ENCODE measurements at regions not wholly inside any gene's neighbourhood (a gene's known extent, or its start where the extent isn't known, plus 50 kb on each side); places are given as distances from the start of the nearest gene placed in this dataset.

GRCh38 chr7:118938845-118939244 lies 714.3 kb downstream of the ANKRD7 start:
- ATAC-seq = no peak
- no peak for TF ChIP-seq ESRRG (CRISPR knock-in tag; IDR thresholded peaks at IDR 0.05)
- TF ChIP-seq, protein P1, sequence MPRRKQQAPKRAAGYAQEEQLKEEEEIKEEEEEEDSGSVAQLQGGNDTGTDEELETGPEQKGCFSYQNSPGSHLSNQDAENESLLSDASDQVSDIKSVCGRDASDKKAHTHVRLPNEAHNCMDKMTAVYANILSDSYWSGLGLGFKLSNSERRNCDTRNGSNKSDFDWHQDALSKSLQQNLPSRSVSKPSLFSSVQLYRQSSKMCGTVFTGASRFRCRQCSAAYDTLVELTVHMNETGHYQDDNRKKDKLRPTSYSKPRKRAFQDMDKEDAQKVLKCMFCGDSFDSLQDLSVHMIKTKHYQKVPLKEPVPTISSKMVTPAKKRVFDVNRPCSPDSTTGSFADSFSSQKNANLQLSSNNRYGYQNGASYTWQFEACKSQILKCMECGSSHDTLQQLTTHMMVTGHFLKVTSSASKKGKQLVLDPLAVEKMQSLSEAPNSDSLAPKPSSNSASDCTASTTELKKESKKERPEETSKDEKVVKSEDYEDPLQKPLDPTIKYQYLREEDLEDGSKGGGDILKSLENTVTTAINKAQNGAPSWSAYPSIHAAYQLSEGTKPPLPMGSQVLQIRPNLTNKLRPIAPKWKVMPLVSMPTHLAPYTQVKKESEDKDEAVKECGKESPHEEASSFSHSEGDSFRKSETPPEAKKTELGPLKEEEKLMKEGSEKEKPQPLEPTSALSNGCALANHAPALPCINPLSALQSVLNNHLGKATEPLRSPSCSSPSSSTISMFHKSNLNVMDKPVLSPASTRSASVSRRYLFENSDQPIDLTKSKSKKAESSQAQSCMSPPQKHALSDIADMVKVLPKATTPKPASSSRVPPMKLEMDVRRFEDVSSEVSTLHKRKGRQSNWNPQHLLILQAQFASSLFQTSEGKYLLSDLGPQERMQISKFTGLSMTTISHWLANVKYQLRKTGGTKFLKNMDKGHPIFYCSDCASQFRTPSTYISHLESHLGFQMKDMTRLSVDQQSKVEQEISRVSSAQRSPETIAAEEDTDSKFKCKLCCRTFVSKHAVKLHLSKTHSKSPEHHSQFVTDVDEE (CRISPR knock-in tag; IDR thresholded peaks at IDR 0.05) = peak; percentile 75; the same call in 1 of the 2 replicates
- TF ChIP-seq CSDC2 (CRISPR knock-in tag; IDR thresholded peaks at IDR 0.05) = no peak
- no peak for TF ChIP-seq ZFP3 (CRISPR knock-in tag; IDR thresholded peaks at IDR 0.05)
- TF ChIP-seq ARNTL (CRISPR knock-in tag; IDR thresholded peaks at IDR 0.05; ENCODE audit: borderline replicate concordance, low read depth) = no peak
- no peak for TF ChIP-seq ZNF565 (CRISPR knock-in tag; conservative IDR thresholded peaks at IDR 0.05; ENCODE audit: low read depth)
- TF ChIP-seq RARB (CRISPR knock-in tag; IDR thresholded peaks at IDR 0.05) = no peak
- TF ChIP-seq ISL1 (CRISPR knock-in tag; IDR thresholded peaks at IDR 0.05) = peak; percentile 80
- TF ChIP-seq, protein P2, sequence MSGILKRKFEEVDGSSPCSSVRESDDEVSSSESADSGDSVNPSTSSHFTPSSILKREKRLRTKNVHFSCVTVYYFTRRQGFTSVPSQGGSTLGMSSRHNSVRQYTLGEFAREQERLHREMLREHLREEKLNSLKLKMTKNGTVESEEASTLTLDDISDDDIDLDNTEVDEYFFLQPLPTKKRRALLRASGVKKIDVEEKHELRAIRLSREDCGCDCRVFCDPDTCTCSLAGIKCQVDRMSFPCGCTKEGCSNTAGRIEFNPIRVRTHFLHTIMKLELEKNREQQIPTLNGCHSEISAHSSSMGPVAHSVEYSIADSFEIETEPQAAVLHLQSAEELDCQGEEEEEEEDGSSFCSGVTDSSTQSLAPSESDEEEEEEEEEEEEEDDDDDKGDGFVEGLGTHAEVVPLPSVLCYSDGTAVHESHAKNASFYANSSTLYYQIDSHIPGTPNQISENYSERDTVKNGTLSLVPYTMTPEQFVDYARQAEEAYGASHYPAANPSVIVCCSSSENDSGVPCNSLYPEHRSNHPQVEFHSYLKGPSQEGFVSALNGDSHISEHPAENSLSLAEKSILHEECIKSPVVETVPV (CRISPR knock-in tag; IDR thresholded peaks at IDR 0.05) = no peak

GRCh38 chr7:118944271-118944670 lies 719.8 kb downstream of the ANKRD7 start:
- ATAC-seq = no peak

DNA sequence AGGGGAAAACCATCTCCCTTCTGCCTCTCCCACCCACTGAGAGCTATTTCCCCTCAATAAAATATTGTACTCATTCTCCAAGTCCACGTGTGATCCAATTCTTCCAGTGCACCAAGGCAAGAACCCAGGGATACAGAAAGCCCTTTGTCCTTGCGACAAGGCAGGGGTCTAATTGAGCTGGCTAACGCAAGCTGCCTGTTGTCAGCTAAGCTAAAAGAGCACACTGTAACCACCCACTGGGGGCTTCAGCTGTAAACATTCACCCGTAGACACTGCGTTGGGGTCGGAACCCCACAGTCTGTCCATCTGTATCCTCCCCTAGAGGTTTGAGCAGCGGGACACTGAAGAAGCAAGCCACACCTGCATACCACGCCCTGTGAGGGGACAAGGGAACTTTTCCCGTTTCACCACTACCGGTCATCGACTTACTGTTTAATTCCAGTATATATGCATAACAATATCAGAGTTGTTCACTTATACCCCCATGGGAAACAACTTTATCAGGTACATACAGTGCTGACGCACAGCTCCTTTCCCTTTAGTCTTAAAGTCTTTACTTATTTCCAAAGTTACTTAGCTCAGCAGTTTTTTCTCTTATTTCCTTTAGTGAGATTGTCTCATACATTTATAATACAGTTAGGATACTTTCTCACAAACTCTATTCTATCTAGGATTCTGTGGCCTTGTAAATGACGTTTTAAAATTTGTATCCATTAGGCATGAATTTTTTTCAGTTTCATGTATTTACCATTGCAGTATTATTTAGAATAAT lies 721.6 kb downstream of the ANKRD7 start:
- no peak for ATAC-seq

More at GRCh38 chr7:118944271-118944670, 719.8 kb downstream of the ANKRD7 start:
- no peak for TF ChIP-seq TCF4 (CRISPR knock-in tag; IDR thresholded peaks at IDR 0.05; ENCODE audit: borderline replicate concordance)

GRCh38 chr7:118948508-118948907 lies 724.0 kb downstream of the ANKRD7 start:
- no peak for ATAC-seq

More for the DNA sequence above, 721.6 kb downstream of the ANKRD7 start:
- TF ChIP-seq, protein P2 (CRISPR knock-in tag; IDR thresholded peaks at IDR 0.05) = no peak
- no peak for TF ChIP-seq ISL1 (CRISPR knock-in tag; IDR thresholded peaks at IDR 0.05)
- TF ChIP-seq TCF4 (CRISPR knock-in tag; IDR thresholded peaks at IDR 0.05; ENCODE audit: borderline replicate concordance) = no peak
- TF ChIP-seq, protein P3, sequence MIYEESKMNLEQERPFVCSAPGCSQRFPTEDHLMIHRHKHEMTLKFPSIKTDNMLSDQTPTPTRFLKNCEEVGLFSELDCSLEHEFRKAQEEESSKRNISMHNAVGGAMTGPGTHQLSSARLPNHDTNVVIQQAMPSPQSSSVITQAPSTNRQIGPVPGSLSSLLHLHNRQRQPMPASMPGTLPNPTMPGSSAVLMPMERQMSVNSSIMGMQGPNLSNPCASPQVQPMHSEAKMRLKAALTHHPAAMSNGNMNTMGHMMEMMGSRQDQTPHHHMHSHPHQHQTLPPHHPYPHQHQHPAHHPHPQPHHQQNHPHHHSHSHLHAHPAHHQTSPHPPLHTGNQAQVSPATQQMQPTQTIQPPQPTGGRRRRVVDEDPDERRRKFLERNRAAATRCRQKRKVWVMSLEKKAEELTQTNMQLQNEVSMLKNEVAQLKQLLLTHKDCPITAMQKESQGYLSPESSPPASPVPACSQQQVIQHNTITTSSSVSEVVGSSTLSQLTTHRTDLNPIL (CRISPR knock-in tag; IDR thresholded peaks at IDR 0.05; ENCODE audit: low read depth) = no peak
- TF ChIP-seq ZFP3 (CRISPR knock-in tag; IDR thresholded peaks at IDR 0.05) = no peak

More at GRCh38 chr7:118948508-118948907, 724.0 kb downstream of the ANKRD7 start:
- TF ChIP-seq TOX (CRISPR knock-in tag; IDR thresholded peaks at IDR 0.05; ENCODE audit: borderline replicate concordance) = no peak
- no peak for TF ChIP-seq ISL1 (CRISPR knock-in tag; IDR thresholded peaks at IDR 0.05)
- no peak for TF ChIP-seq TCF4 (CRISPR knock-in tag; IDR thresholded peaks at IDR 0.05; ENCODE audit: borderline replicate concordance)
- TF ChIP-seq, protein P2 (CRISPR knock-in tag; IDR thresholded peaks at IDR 0.05) = no peak
- no peak for TF ChIP-seq OSR1 (CRISPR knock-in tag; IDR thresholded peaks at IDR 0.05)
- TF ChIP-seq ZFP30 (CRISPR knock-in tag; IDR thresholded peaks at IDR 0.05) = no peak
- no peak for TF ChIP-seq ZNF8 (CRISPR knock-in tag; IDR thresholded peaks at IDR 0.05)
- TF ChIP-seq PPARA (CRISPR knock-in tag; IDR thresholded peaks at IDR 0.05; ENCODE audit: borderline replicate concordance) = no peak
- TF ChIP-seq ARNTL (CRISPR knock-in tag; IDR thresholded peaks at IDR 0.05; ENCODE audit: borderline replicate concordance, low read depth) = no peak
- no peak for TF ChIP-seq ZFP3 (CRISPR knock-in tag; IDR thresholded peaks at IDR 0.05)
- TF ChIP-seq ZNF70 (CRISPR knock-in tag; IDR thresholded peaks at IDR 0.05) = no peak
- TF ChIP-seq ZC3H10 (CRISPR knock-in tag; IDR thresholded peaks at IDR 0.05) = no peak
- no peak for TF ChIP-seq CSDC2 (CRISPR knock-in tag; IDR thresholded peaks at IDR 0.05)
- TF ChIP-seq GLIS3 (CRISPR knock-in tag; IDR thresholded peaks at IDR 0.05) = no peak
- TF ChIP-seq ESRRG (CRISPR knock-in tag; IDR thresholded peaks at IDR 0.05) = no peak
- TF ChIP-seq RARB (CRISPR knock-in tag; IDR thresholded peaks at IDR 0.05) = no peak
- TF ChIP-seq SNAI2 (CRISPR knock-in tag; IDR thresholded peaks at IDR 0.05) = no peak
- TF ChIP-seq, protein P4, sequence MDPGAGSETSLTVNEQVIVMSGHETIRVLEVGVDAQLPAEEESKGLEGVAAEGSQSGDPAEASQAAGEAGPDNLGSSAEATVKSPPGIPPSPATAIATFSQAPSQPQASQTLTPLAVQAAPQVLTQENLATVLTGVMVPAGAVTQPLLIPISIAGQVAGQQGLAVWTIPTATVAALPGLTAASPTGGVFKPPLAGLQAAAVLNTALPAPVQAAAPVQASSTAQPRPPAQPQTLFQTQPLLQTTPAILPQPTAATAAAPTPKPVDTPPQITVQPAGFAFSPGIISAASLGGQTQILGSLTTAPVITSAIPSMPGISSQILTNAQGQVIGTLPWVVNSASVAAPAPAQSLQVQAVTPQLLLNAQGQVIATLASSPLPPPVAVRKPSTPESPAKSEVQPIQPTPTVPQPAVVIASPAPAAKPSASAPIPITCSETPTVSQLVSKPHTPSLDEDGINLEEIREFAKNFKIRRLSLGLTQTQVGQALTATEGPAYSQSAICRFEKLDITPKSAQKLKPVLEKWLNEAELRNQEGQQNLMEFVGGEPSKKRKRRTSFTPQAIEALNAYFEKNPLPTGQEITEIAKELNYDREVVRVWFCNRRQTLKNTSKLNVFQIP (CRISPR knock-in tag; IDR thresholded peaks at IDR 0.05; ENCODE audit: borderline replicate concordance, low read depth) = no peak
- no peak for TF ChIP-seq ZNF565 (CRISPR knock-in tag; conservative IDR thresholded peaks at IDR 0.05; ENCODE audit: low read depth)

Measured in SK-N-SH treated with all-trans-retinoic acid at 6 μM for 48 hours (cell line).